Neutrophil (primary cell): ENCODE measurements at regions not wholly inside any gene's neighbourhood (a gene's known extent, or its start where the extent isn't known, plus 50 kb on each side); places are given as distances from the start of the nearest gene placed in this dataset.

Source experiments
- H3K27ac ChIP-seq: fragments of 200-600 bp; sonication (generic); 2 replicates; pipeline ENCODE4 v1.5.1; 2016; ENCODE audit warnings: mild to moderate bottlenecking, moderate library complexity
- H3K27me3 ChIP-seq: fragments of 200-600 bp; sonication (generic); 2 replicates; pipeline ENCODE4 v1.6.0; 2016; ENCODE audit warnings: mild to moderate bottlenecking
- H3K36me3 ChIP-seq: fragments of 200-600 bp; sonication (generic); 2 replicates; pipeline ENCODE4 v1.5.1; 2017
- H3K4me1 ChIP-seq, 2 experiments: fragments of 200-600 bp in 1 of 2; sonication (generic) in 1 of 2; 1 replicate in 1 of 2; 2 replicates in 1 of 2; pipeline versions ENCODE4 v1.5.1 to v1.6.1; 2013 to 2016; ENCODE audit warnings: low read depth in 1 of 2, low read length in 1 of 2, mild to moderate bottlenecking in 1 of 2, moderate library complexity in 1 of 2; ENCODE audit not compliant: control insufficient read depth in 1 of 2, insufficient read depth in 1 of 2
- H3K4me3 ChIP-seq, 2 experiments: fragments of 200-600 bp in 1 of 2; sonication (generic) in 1 of 2; 1 replicate in 1 of 2; 2 replicates in 1 of 2; pipeline ENCODE4 v1.5.1; 2013 to 2016; ENCODE audit warnings: low read depth in 1 of 2, low read length in 1 of 2, mild to moderate bottlenecking in 1 of 2, moderate library complexity in 1 of 2
- H3K9me3 ChIP-seq: fragments of 200-600 bp; sonication (generic); 2 replicates; pipeline ENCODE4 v1.5.1; 2016
- CTCF ChIP-seq: fragments of 200-600 bp; sonication (generic); IDR thresholded peaks from 2 replicates; pipeline ENCODE4 v1.5.1; 2016; ENCODE audit warnings: antibody characterized with exemption

GRCh38 chrX:39509157-39509556 lies 588.6 kb downstream of the BCOR start:
- Histone ChIP-seq H3K27ac (no peak overlapping the region), H3K9me3 (no peaks in the 10 kb centered on the region), H3K4me1 (no peaks in the 10 kb centered on the region), H3K36me3 (no peaks in the 10 kb centered on the region), H3K4me3 (no peak overlapping the region), H3K27me3 (no peaks in the 10 kb centered on the region)
- no peak for TF ChIP-seq CTCF

GRCh38 chrX:39513836-39514235 lies 583.9 kb downstream of the BCOR start:
- Histone ChIP-seq H3K9me3 (no peaks in the 10 kb centered on the region), H3K27me3 (peaks cover 6% of the 10 kb centered on the region), H3K36me3 (no peaks in the 10 kb centered on the region), H3K4me3 (no peak overlapping the region), H3K27ac (no peak overlapping the region), H3K4me1 (no peaks in the 10 kb centered on the region)
- no peak for TF ChIP-seq CTCF

- H3K9me3 ChIP-seq, result no peaks in the 10 kb centered on the region
- H3K4me1 ChIP-seq, result no peaks in the 10 kb centered on the region
- no peak overlapping the region for H3K27ac ChIP-seq
Measured at GRCh38 chrX:39514801-39515200, 583.0 kb downstream of the BCOR start.

GRCh38 chrX:39516427-39516841 lies 581.3 kb downstream of the BCOR start:
- Histone ChIP-seq H3K27ac (no peak overlapping the region), H3K4me3 (no peak overlapping the region), H3K36me3 (no peaks in the 10 kb centered on the region), H3K4me1 (no peaks in the 10 kb centered on the region), H3K27me3 (peaks cover 14% of the 10 kb centered on the region), H3K9me3 (no peaks in the 10 kb centered on the region)
- no peak for TF ChIP-seq CTCF

More at GRCh38 chrX:39514801-39515200, 583.0 kb downstream of the BCOR start:
- Histone ChIP-seq H3K27me3 (peaks cover 14% of the 10 kb centered on the region), H3K36me3 (no peaks in the 10 kb centered on the region), H3K4me3 (no peak overlapping the region)
- TF ChIP-seq CTCF, result no peak

- H3K4me3 ChIP-seq, result no peak overlapping the region
- no peak for TF ChIP-seq CTCF
- H3K4me1 ChIP-seq, result no peaks in the 10 kb centered on the region
Measured at GRCh38 chrX:39518476-39519029, 579.2 kb downstream of the BCOR start.

GRCh38 chrX:39519030-39519488 lies 578.7 kb downstream of the BCOR start:
- H3K4me3 ChIP-seq, result no peak overlapping the region
- no peaks in the 10 kb centered on the region for H3K4me1 ChIP-seq
- H3K36me3 ChIP-seq, result no peaks in the 10 kb centered on the region
- H3K27me3 ChIP-seq, result peaks cover 14% of the 10 kb centered on the region
- TF ChIP-seq CTCF, result no peak
- H3K27ac ChIP-seq, result no peak overlapping the region
- no peaks in the 10 kb centered on the region for H3K9me3 ChIP-seq

More at GRCh38 chrX:39518476-39519029, 579.2 kb downstream of the BCOR start:
- Histone ChIP-seq H3K27ac (no peak overlapping the region), H3K36me3 (no peaks in the 10 kb centered on the region), H3K9me3 (no peaks in the 10 kb centered on the region), H3K27me3 (peaks cover 14% of the 10 kb centered on the region)
